ENCODE measurements at regions not wholly inside any gene's neighbourhood (a gene's known extent, or its start where the extent isn't known, plus 50 kb on each side); places are given as distances from the start of the nearest gene placed in this dataset.

DNA sequence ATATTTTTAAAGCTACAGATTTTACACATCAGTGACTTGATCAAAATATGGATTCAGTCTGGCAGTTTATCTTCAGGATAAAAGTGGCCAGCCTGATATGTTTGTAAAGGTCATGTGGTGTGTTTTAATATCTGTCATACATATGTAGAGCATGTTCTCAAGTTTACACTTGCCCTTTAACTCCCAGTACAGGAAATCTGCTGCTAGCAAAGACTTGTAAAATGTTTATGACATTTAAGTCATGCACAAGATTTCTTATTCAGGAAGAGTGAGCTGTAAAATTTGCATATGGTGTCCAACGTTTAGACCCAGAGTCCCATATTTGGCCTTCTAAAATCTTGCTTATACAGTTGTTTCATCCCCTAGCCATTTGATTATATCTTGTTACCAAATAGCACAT is 197.5 kb upstream of the FLRT2 start:
- no peak for TF ChIP-seq POLR2A (IDR thresholded peaks at IDR 0.05)
- TF ChIP-seq, protein P1, sequence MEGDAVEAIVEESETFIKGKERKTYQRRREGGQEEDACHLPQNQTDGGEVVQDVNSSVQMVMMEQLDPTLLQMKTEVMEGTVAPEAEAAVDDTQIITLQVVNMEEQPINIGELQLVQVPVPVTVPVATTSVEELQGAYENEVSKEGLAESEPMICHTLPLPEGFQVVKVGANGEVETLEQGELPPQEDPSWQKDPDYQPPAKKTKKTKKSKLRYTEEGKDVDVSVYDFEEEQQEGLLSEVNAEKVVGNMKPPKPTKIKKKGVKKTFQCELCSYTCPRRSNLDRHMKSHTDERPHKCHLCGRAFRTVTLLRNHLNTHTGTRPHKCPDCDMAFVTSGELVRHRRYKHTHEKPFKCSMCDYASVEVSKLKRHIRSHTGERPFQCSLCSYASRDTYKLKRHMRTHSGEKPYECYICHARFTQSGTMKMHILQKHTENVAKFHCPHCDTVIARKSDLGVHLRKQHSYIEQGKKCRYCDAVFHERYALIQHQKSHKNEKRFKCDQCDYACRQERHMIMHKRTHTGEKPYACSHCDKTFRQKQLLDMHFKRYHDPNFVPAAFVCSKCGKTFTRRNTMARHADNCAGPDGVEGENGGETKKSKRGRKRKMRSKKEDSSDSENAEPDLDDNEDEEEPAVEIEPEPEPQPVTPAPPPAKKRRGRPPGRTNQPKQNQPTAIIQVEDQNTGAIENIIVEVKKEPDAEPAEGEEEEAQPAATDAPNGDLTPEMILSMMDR (IDR thresholded peaks at IDR 0.05) = no peak
